ENCODE measurements at regions not wholly inside any gene's neighbourhood (a gene's known extent, or its start where the extent isn't known, plus 50 kb on each side); places are given as distances from the start of the nearest gene placed in this dataset.

- TF ChIP-seq CTCF (IDR thresholded peaks at IDR 0.05; ENCODE audit: insufficient read depth, low read depth, low read length, missing control alignments): no peak
- no peak overlapping the region for H3K4me3 ChIP-seq (ENCODE audit: low read depth, low read length)
- DNase-seq (ENCODE audit: low read depth): no peak
Observed at GRCh38 chr4:22957774-22958309, 265.1 kb downstream of the GBA3 start.

- no peak for DNase-seq (ENCODE audit: low read depth)
- TF ChIP-seq CTCF (IDR thresholded peaks at IDR 0.05; ENCODE audit: insufficient read depth, low read depth, low read length, missing control alignments): no peak
- no peak overlapping the region for H3K4me3 ChIP-seq (ENCODE audit: low read depth, low read length)
Observed at GRCh38 chr4:22949161-22949855, 256.6 kb downstream of the GBA3 start.

GRCh38 chr4:22947851-22948250, 255.1 kb downstream of the GBA3 start:
- no peak for TF ChIP-seq CTCF (IDR thresholded peaks at IDR 0.05; ENCODE audit: insufficient read depth, low read depth, low read length, missing control alignments)
- DNase-seq (ENCODE audit: low read depth): no peak
- H3K4me3 ChIP-seq (ENCODE audit: low read depth, low read length): no peak overlapping the region

GRCh38 chr4:22942920-22943559, 250.3 kb downstream of the GBA3 start:
- no peak overlapping the region for H3K4me3 ChIP-seq (ENCODE audit: low read depth, low read length)
- no peak for DNase-seq (ENCODE audit: low read depth)
- no peak for TF ChIP-seq CTCF (IDR thresholded peaks at IDR 0.05; ENCODE audit: insufficient read depth, low read depth, low read length, missing control alignments)

- DNase-seq (ENCODE audit: low read depth): no peak
- TF ChIP-seq CTCF (IDR thresholded peaks at IDR 0.05; ENCODE audit: insufficient read depth, low read depth, low read length, missing control alignments): no peak
- no peak overlapping the region for H3K4me3 ChIP-seq (ENCODE audit: low read depth, low read length)
Observed at GRCh38 chr4:22941688-22942375, 249.1 kb downstream of the GBA3 start.

GRCh38 chr4:22932326-22932725, 239.6 kb downstream of the GBA3 start:
- H3K4me3 ChIP-seq (ENCODE audit: low read depth, low read length): no peak overlapping the region
- no peak for DNase-seq (ENCODE audit: low read depth)
- no peak for TF ChIP-seq CTCF (IDR thresholded peaks at IDR 0.05; ENCODE audit: insufficient read depth, low read depth, low read length, missing control alignments)

Data from GM12865 (cell line).